Erythroblast (primary cell): ENCODE measurements at regions not wholly inside any gene's neighbourhood (a gene's known extent, or its start where the extent isn't known, plus 50 kb on each side); places are given as distances from the start of the nearest gene placed in this dataset.

Experiments used
- GATA1 ChIP-seq: IDR thresholded peaks from 2 replicates; pipeline ENCODE4 v1.6.1; 2011; ENCODE audit warnings: low read depth, mild to moderate bottlenecking, control low read depth, low read length, moderate library complexity
- POLR2A ChIP-seq: IDR thresholded peaks from 2 replicates; pipeline ENCODE4 v1.6.1; 2011; ENCODE audit warnings: mild to moderate bottlenecking, low read length

DNA sequence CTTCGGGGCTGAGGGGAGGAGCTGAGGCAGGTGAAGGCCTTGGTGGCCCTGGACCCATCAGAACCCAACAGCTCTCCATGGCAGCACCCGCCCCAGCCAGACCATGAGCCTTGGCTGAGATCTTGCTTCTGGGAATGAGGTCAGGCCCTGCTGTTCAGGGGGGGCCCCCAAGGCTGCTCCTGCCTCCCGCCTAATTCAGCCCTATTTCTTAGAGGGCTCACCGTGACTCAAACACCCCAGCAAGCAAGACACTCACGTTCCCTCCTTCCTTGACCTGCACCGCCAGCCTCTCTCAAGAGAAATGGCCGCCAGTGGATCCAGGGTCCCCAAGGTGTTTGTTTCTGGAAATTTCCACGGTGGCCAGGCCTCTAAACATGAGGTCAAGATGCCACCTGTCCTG lies 61.4 kb upstream of the PPP1R26 start:
- TF ChIP-seq POLR2A = no peak
- no peak for TF ChIP-seq GATA1
